ENCODE measurements at regions not wholly inside any gene's neighbourhood (a gene's known extent, or its start where the extent isn't known, plus 50 kb on each side); places are given as distances from the start of the nearest gene placed in this dataset.
"Not testable (repeated sequence)": the region's sequence is repeated elsewhere in the genome, so short reads cannot be mapped to it uniquely, and the experiment has no call there.

DNA sequence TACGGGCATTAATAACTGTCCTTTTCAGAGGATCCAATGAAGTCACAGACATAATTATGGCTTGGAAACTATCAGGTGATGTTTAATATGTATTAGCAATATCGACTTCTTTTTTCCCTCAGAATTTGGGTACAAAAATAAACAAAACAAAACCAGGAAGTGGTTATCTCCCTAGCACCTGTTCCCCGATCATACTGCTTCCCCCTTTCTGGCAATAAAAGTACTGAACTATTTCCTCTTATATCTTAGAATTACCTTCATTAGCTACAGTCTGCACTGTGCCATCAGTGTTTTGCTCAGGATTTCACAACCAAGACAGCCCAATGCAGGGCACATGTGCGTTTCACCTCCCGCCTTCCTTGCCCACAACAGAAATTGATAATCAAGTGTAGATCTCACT lies 216.9 kb upstream of the BTBD3 start:
- TF ChIP-seq, protein P1, sequence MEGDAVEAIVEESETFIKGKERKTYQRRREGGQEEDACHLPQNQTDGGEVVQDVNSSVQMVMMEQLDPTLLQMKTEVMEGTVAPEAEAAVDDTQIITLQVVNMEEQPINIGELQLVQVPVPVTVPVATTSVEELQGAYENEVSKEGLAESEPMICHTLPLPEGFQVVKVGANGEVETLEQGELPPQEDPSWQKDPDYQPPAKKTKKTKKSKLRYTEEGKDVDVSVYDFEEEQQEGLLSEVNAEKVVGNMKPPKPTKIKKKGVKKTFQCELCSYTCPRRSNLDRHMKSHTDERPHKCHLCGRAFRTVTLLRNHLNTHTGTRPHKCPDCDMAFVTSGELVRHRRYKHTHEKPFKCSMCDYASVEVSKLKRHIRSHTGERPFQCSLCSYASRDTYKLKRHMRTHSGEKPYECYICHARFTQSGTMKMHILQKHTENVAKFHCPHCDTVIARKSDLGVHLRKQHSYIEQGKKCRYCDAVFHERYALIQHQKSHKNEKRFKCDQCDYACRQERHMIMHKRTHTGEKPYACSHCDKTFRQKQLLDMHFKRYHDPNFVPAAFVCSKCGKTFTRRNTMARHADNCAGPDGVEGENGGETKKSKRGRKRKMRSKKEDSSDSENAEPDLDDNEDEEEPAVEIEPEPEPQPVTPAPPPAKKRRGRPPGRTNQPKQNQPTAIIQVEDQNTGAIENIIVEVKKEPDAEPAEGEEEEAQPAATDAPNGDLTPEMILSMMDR (IDR thresholded peaks at IDR 0.05): no peak
- H3K4me1 ChIP-seq: no peaks in the 10 kb centered on the region
- no peaks in the 10 kb centered on the region for H3K36me3 ChIP-seq
- no peak overlapping the region for H3K4me3 ChIP-seq
- H3K27ac ChIP-seq: no peak overlapping the region
- H3K9me3 ChIP-seq: peaks cover 6% of the 10 kb centered on the region
- H3K27me3 ChIP-seq (ENCODE audit: low read depth): no peaks in the 10 kb centered on the region
- DNase-seq (no peak), ATAC-seq (no peak)
- intact Hi-C loops (cut with DNase I): no loop called here

GRCh38 chr20:11702721-11703518 lies 214.8 kb upstream of the BTBD3 start:
- Histone ChIP-seq H3K27me3 (ENCODE audit: low read depth) (no peaks in the 10 kb centered on the region), H3K4me3 (no peak overlapping the region), H3K36me3 (no peaks in the 10 kb centered on the region), H3K4me1 (no peaks in the 10 kb centered on the region), H3K9me3 (no peaks in the 10 kb centered on the region), H3K27ac (no peak overlapping the region)
- intact Hi-C loops (cut with DNase I): no loop called here
- TF ChIP-seq, protein P1 (IDR thresholded peaks at IDR 0.05): no peak
- ATAC-seq: no peak
- DNase-seq: no peak

- no peak for ATAC-seq
- intact Hi-C loops (cut with DNase I): no loop called here
- Histone ChIP-seq H3K27me3 (ENCODE audit: low read depth) (no peaks in the 10 kb centered on the region), H3K27ac (no peak overlapping the region), H3K36me3 (no peaks in the 10 kb centered on the region), H3K9me3 (no peaks in the 10 kb centered on the region), H3K4me3 (no peak overlapping the region), H3K4me1 (no peaks in the 10 kb centered on the region)
- DNase-seq: no peak
- TF ChIP-seq, protein P1 (IDR thresholded peaks at IDR 0.05): no peak
Observed at GRCh38 chr20:11705512-11705911, 212.2 kb upstream of the BTBD3 start.

GRCh38 chr20:11708223-11708622 lies 209.5 kb upstream of the BTBD3 start:
- intact Hi-C loops (cut with DNase I): not testable (repeated sequence)

DNA sequence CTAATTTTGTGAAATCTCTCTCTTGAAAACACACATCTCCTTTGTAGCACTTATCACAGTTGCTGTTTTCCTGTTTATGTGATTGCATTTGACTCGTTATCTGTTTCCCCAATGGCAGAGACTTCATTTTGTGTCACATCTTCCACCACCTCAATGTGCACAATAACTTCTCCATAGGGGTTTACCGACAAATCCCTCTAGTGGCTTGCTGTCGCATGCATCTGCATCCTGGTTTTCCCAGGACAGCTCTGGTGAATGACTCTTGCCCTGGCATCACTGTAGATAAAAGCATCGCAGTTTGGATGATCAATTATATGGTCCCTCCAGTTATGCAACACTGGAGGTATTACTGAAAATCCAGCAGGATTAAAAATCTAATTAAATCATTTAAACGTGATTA lies 206.5 kb upstream of the BTBD3 start:
- H3K36me3 ChIP-seq: no peaks in the 10 kb centered on the region
- H3K27ac ChIP-seq: no peak overlapping the region
- TF ChIP-seq, protein P1 (IDR thresholded peaks at IDR 0.05): no peak
- DNase-seq: no peak
- H3K4me1 ChIP-seq: no peaks in the 10 kb centered on the region
- H3K9me3 ChIP-seq: no peaks in the 10 kb centered on the region
- H3K4me3 ChIP-seq: no peak overlapping the region
- ATAC-seq: no peak
- intact Hi-C loops (cut with DNase I): no loop called here
- no peaks in the 10 kb centered on the region for H3K27me3 ChIP-seq (ENCODE audit: low read depth)

More at GRCh38 chr20:11708223-11708622, 209.5 kb upstream of the BTBD3 start:
- H3K36me3 ChIP-seq; H3K27me3 ChIP-seq (ENCODE audit: low read depth); DNase-seq; ATAC-seq; H3K4me1 ChIP-seq; H3K4me3 ChIP-seq; H3K27ac ChIP-seq; H3K9me3 ChIP-seq: not testable (repeated sequence)

- DNase-seq (no peak), ATAC-seq (no peak)
- no peaks in the 10 kb centered on the region for H3K27me3 ChIP-seq (ENCODE audit: low read depth)
- intact Hi-C loops (cut with DNase I): no loop called here
- no peaks in the 10 kb centered on the region for H3K36me3 ChIP-seq
- no peaks in the 10 kb centered on the region for H3K4me1 ChIP-seq
- TF ChIP-seq, protein P1 (IDR thresholded peaks at IDR 0.05): no peak
- H3K27ac ChIP-seq: no peak overlapping the region
- no peak overlapping the region for H3K4me3 ChIP-seq
- H3K9me3 ChIP-seq: no peaks in the 10 kb centered on the region
Observed at GRCh38 chr20:11712639-11713160, 205.0 kb upstream of the BTBD3 start.
